ENCODE measurements at regions not wholly inside any gene's neighbourhood (a gene's known extent, or its start where the extent isn't known, plus 50 kb on each side); places are given as distances from the start of the nearest gene placed in this dataset.

- no peak for DNase-seq (ENCODE audit: low read depth in 2 of 2)
Observed at GRCh38 chr4:181982437-181982836, 260.8 kb upstream of the TENM3 start.

- no peak for DNase-seq (ENCODE audit: low read depth in 2 of 2)
Observed at GRCh38 chr4:181982856-181983255, 260.3 kb upstream of the TENM3 start.

DNA sequence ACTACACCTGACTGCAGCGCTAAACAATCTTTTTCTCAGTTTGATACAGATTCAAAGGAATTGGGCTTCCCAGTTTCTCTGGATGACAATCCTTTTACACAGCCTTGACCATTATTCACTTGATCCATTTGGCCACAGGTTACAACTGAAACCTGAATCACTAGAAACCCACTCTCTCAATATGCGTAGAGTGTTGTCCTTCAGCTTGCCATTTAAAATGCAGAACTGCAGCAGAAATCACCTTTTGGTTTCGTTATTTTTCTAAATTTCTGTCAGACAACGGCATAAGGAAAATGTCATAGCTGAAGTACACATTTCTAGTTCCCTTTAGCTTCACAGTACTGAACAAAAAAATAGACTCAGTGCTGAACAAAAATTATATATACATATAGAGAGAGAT lies 255.8 kb upstream of the TENM3 start:
- no peak for DNase-seq (ENCODE audit: low read depth in 2 of 2)

DNA sequence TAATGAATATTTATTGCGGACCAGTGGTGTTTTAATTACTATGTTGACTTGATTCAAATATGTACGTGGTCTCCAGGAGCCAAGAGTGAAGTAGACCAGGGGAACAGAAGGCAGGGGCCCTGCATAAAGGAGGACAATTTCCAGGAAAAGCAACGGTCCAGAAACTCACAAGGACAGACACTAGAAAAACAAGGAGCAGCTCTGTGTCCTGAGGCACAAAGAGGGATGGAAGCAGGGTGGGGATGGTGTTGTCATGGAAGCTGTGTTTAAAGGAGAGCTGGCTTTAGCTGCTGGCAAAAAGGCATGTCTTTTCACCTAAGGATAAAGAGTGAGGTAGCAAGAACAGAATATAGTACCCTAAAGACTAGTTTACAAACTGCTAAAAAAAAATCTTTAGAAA lies 254.1 kb upstream of the TENM3 start:
- no peak for DNase-seq (ENCODE audit: low read depth in 2 of 2)

- DNase-seq (ENCODE audit: low read depth in 2 of 2) = no peak
Observed at GRCh38 chr4:181991369-181992108, 251.7 kb upstream of the TENM3 start.

DNA sequence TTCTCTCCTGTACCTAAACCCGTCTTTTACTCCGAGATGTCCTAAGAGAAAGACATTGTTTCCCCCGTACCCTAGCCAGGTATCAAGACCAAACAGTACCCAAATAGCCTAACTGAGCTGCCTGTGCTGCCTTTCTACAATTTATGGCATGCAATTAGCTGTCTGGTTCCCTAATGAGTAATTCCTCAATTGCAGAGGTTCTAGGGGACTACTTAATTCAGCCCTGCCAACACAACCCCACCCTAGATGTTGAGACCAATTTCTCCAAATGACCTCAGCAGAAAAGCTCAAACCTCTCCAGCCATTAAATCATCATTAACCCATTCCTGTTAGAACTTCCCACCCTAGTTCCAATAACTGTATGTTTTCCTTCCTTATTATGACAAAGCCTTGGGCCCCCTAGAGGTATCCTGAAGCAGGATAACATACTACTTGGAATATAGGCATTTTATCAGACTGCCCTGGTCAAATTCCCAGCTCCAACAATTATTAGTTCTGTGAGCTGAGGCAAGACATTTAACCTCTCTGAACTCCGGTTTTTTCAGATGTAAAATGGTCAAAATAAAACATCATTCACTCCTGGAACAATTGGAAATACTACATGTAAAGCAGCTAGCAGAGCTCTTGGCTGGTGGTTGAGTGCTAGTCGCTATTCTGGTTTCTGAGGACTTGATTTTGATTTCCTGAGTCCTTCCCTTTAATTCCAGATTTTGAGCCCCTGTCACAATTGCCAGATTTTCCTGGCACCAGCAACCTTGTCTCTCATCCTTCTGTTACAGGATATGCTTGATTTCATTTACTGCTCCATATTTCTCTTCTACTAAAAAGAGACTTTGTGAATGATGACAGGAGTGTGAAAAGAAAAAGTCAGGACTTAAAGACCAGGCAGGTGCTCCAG lies 244.6 kb upstream of the TENM3 start:
- no peak for DNase-seq (ENCODE audit: low read depth in 2 of 2)

DNA sequence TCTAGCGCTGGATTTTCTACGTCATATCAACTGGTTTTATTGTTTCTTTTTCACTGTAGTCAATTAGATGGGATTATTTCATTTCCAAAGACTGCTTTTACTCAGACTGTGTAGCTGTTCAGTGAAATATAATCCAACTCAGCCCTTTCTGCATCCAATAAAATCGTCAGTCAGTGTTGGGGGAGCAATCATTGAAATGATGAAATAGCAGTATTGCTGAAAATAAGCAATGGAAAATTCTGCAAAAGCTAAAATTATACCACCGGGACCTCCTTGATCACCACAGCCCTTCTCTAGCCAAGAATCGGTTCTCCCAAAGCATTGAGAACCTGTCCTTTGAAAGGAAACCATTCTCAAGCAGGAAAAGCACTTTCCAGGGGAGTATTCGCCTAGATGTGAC lies 243.1 kb upstream of the TENM3 start:
- DNase-seq (ENCODE audit: low read depth in 2 of 2) = no peak

DNA sequence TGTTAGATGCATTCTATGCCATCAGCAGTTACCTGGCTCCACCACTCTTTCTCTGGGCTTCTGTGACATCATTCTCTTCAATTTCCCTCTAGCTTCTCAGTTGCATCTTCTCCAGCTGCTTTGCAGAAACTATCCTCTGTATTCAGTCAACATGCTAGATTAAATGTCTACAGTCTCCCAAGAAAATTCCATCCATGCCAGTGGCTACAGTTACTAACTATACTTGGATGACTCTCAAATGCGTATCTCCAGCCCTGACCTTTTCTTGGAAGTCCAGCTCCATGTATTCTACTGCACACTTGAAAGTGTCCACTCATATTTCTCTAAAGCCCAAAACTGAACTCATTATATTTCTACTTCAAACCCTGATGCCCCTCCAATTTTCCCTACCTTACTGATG lies 232.3 kb upstream of the TENM3 start:
- no peak for DNase-seq (ENCODE audit: low read depth in 2 of 2)

GRCh38 chr4:182014164-182014563 lies 229.0 kb upstream of the TENM3 start:
- no peak for DNase-seq (ENCODE audit: low read depth in 2 of 2)

GRCh38 chr4:182015014-182015413 lies 228.2 kb upstream of the TENM3 start:
- no peak for DNase-seq (ENCODE audit: low read depth in 2 of 2)

DNA sequence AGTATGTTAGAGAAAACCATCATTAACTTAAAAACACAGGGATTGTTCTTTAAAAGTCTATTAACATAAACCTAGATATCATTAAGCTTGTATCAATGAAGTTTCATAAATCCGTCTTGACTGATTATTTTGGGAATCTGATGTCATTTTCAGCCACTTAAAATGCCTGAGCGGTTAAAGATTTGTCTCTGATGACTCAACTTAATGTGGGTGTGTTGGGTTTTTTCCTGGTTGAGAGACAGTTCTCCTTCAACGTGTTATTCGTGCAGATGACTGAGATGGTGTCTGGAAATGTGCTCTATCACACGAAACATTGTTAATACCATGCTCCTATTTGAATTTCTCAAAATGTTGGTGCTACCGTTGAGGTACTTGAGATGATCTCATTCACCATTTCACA lies 227.3 kb upstream of the TENM3 start:
- no peak for DNase-seq (ENCODE audit: low read depth in 2 of 2)

DNA sequence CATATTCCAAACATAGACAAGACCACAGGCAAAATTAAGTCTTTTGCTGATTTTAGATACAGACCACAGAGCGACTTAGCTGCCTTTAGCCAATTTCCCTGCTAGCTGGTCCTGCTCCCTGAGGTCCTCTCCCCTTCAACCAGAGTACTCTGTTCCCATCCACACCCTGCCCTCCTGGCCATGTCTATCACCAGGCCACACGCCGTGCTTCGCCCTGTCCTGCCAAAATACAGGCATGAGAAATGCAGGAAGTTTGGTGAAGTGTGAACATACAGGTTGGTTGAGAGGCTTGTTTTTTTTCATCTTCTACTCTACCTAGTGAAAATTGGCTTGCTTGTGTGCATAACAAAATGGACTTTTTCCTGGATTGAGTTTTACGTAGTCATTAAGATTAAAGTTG lies 226.2 kb upstream of the TENM3 start:
- no peak for DNase-seq (ENCODE audit: low read depth in 2 of 2)

GRCh38 chr4:182018691-182019090 lies 224.5 kb upstream of the TENM3 start:
- DNase-seq (ENCODE audit: low read depth in 2 of 2) = no peak

GRCh38 chr4:182019148-182019652 lies 224.0 kb upstream of the TENM3 start:
- DNase-seq (ENCODE audit: low read depth in 2 of 2) = no peak

- DNase-seq (ENCODE audit: low read depth in 2 of 2) = no peak
Observed at GRCh38 chr4:182022909-182023308, 220.3 kb upstream of the TENM3 start.

- no peak for DNase-seq (ENCODE audit: low read depth in 2 of 2)
Observed at GRCh38 chr4:182023469-182023868, 219.7 kb upstream of the TENM3 start.

- no peak for DNase-seq (ENCODE audit: low read depth in 2 of 2)
Observed at GRCh38 chr4:182042945-182043344, 200.3 kb upstream of the TENM3 start.

GRCh38 chr4:182048871-182049270 lies 194.3 kb upstream of the TENM3 start:
- no peak for DNase-seq (ENCODE audit: low read depth in 2 of 2)

DNA sequence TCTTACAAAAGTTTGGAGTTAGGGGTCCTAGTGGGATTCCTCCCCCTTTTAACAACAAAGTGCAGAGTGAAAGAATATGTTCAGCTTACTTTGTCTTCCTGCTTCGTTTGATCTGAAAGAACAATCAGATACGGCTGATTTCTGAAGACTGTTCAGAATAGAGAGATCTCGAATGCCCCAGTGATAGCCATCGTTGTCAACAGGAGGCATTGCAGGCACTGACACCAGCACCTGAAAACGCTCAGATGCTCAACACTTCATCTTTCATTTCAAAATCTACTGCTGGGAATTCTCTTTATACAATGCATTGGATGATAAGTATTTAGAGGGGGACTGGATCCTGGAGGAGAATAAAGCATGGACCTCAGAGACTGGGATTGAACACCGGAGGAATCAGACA lies 186.3 kb upstream of the TENM3 start:
- DNase-seq (ENCODE audit: low read depth in 2 of 2) = no peak

- no peak for DNase-seq (ENCODE audit: low read depth in 2 of 2)
Observed at GRCh38 chr4:182062458-182062857, 180.7 kb upstream of the TENM3 start.

GRCh38 chr4:182062936-182063335 lies 180.3 kb upstream of the TENM3 start:
- no peak for DNase-seq (ENCODE audit: low read depth in 2 of 2)

GRCh38 chr4:182063651-182064050 lies 179.6 kb upstream of the TENM3 start:
- DNase-seq (ENCODE audit: low read depth in 2 of 2) = no peak

GRCh38 chr4:182065255-182065654 lies 177.9 kb upstream of the TENM3 start:
- no peak for DNase-seq (ENCODE audit: low read depth in 2 of 2)

Data from stimulated activated CD4-positive, alpha-beta T cell treated with anti-CD3 and anti-CD28 coated beads, Interleukin-1b, Interleukin-23, amount 100 ng/mL, for 4 hours (primary cell).